Neutrophil (primary cell): ENCODE measurements at regions not wholly inside any gene's neighbourhood (a gene's known extent, or its start where the extent isn't known, plus 50 kb on each side); places are given as distances from the start of the nearest gene placed in this dataset.

Source experiments
- H3K27ac ChIP-seq: fragments of 200-600 bp; sonication (generic); 2 replicates; pipeline ENCODE4 v1.5.1; 2016; ENCODE audit warnings: mild to moderate bottlenecking, moderate library complexity
- H3K27me3 ChIP-seq: fragments of 200-600 bp; sonication (generic); 2 replicates; pipeline ENCODE4 v1.6.0; 2016; ENCODE audit warnings: mild to moderate bottlenecking
- H3K36me3 ChIP-seq: fragments of 200-600 bp; sonication (generic); 2 replicates; pipeline ENCODE4 v1.5.1; 2017
- H3K4me1 ChIP-seq, 2 experiments: fragments of 200-600 bp in 1 of 2; sonication (generic) in 1 of 2; 1 replicate in 1 of 2; 2 replicates in 1 of 2; pipeline versions ENCODE4 v1.5.1 to v1.6.1; 2013 to 2016; ENCODE audit warnings: low read depth in 1 of 2, low read length in 1 of 2, mild to moderate bottlenecking in 1 of 2, moderate library complexity in 1 of 2; ENCODE audit not compliant: control insufficient read depth in 1 of 2, insufficient read depth in 1 of 2
- H3K4me3 ChIP-seq, 2 experiments: fragments of 200-600 bp in 1 of 2; sonication (generic) in 1 of 2; 1 replicate in 1 of 2; 2 replicates in 1 of 2; pipeline ENCODE4 v1.5.1; 2013 to 2016; ENCODE audit warnings: low read depth in 1 of 2, low read length in 1 of 2, mild to moderate bottlenecking in 1 of 2, moderate library complexity in 1 of 2
- H3K9me3 ChIP-seq: fragments of 200-600 bp; sonication (generic); 2 replicates; pipeline ENCODE4 v1.5.1; 2016
- CTCF ChIP-seq: fragments of 200-600 bp; sonication (generic); IDR thresholded peaks from 2 replicates; pipeline ENCODE4 v1.5.1; 2016; ENCODE audit warnings: antibody characterized with exemption

DNA sequence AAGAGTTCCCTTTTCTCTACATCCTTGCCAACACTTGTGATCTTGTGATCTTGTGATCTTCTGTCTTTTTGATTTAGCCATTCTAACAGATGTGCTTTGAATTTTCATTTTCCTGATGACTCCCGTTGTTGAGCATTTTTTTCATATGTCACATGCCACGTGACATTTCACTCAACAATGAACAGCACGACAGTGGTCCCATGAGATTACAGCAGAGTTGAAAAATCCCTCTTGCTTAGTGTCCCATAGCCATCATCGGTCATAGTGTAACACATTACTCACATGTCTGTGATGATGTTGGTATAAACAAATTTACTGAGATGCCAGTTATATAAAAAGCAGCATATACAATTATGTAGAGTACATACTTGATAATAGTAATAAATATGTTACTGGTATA, 256.1 kb upstream of the OBI1 start:
- H3K36me3 ChIP-seq: no peaks in the 10 kb centered on the region
- H3K27me3 ChIP-seq: no peaks in the 10 kb centered on the region
- TF ChIP-seq CTCF: no peak
- H3K27ac ChIP-seq: no peak overlapping the region
- no peaks in the 10 kb centered on the region for H3K9me3 ChIP-seq
- H3K4me3 ChIP-seq: no peak overlapping the region
- no peaks in the 10 kb centered on the region for H3K4me1 ChIP-seq

DNA sequence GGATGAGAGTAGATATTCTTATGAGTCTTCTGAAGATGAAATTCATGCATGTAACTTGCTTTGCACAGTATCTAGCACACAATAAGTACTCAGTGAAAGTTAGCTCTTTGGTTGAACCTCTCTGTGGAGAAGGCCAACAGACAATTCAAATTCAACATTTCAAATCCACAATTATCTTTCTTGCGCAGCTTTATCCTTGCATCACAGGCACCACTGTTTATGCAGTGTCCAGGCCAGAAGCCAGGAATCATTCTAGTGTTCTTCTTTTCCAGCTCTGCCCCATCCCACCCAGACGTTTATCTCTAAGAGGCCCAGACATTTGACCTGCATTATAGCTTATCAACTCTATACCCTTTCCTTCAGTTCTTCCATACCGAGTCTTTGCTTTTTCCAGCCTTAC, 254.7 kb upstream of the OBI1 start:
- no peaks in the 10 kb centered on the region for H3K27me3 ChIP-seq
- no peaks in the 10 kb centered on the region for H3K4me1 ChIP-seq

GRCh38 chr13:78910147-78910546, 251.2 kb upstream of the OBI1 start:
- no peaks in the 10 kb centered on the region for H3K9me3 ChIP-seq
- no peak overlapping the region for H3K4me3 ChIP-seq
- no peaks in the 10 kb centered on the region for H3K36me3 ChIP-seq
- no peak overlapping the region for H3K27ac ChIP-seq
- TF ChIP-seq CTCF: no peak
- no peaks in the 10 kb centered on the region for H3K4me1 ChIP-seq
- no peaks in the 10 kb centered on the region for H3K27me3 ChIP-seq

More for the DNA sequence above, 254.7 kb upstream of the OBI1 start:
- Histone ChIP-seq H3K4me3 (no peak overlapping the region), H3K9me3 (no peaks in the 10 kb centered on the region), H3K27ac (no peak overlapping the region), H3K36me3 (no peaks in the 10 kb centered on the region)
- TF ChIP-seq CTCF: no peak

DNA sequence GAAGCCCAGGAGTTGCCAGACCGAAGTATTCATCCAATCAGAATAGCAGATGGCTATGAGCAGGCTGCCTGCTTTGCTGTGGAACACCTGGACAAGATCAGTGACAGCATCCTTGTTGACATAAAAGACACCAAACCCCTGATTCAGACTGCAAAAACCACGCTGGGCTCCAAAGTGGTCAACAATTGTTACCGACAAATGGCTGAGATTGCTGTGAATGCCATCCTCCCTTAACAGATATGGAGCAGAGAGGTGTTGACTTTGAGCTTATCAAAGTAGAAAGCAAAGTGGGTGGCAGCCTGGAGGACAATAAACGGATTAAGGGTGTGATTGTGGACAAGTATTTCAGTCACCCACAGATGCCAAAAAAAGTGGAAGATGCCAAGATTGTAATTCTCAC, 250.3 kb upstream of the OBI1 start:
- no peak overlapping the region for H3K27ac ChIP-seq
- H3K9me3 ChIP-seq: no peaks in the 10 kb centered on the region
- TF ChIP-seq CTCF: no peak
- no peak overlapping the region for H3K4me3 ChIP-seq
- no peaks in the 10 kb centered on the region for H3K36me3 ChIP-seq
- H3K4me1 ChIP-seq: no peaks in the 10 kb centered on the region
- H3K27me3 ChIP-seq: no peaks in the 10 kb centered on the region

GRCh38 chr13:78907006-78907405, 248.1 kb upstream of the OBI1 start:
- Histone ChIP-seq H3K36me3 (no peaks in the 10 kb centered on the region), H3K4me1 (no peaks in the 10 kb centered on the region), H3K27me3 (no peaks in the 10 kb centered on the region), H3K4me3 (no peak overlapping the region), H3K27ac (no peak overlapping the region), H3K9me3 (no peaks in the 10 kb centered on the region)
- TF ChIP-seq CTCF: no peak

- Histone ChIP-seq H3K9me3 (no peaks in the 10 kb centered on the region), H3K4me1 (no peaks in the 10 kb centered on the region), H3K36me3 (no peaks in the 10 kb centered on the region), H3K4me3 (no peak overlapping the region), H3K27me3 (no peaks in the 10 kb centered on the region), H3K27ac (no peak overlapping the region)
- TF ChIP-seq CTCF: no peak
Measured at GRCh38 chr13:78897200-78897599, 238.2 kb upstream of the OBI1 start.
